ENCODE measurements at regions not wholly inside any gene's neighbourhood (a gene's known extent, or its start where the extent isn't known, plus 50 kb on each side); places are given as distances from the start of the nearest gene placed in this dataset.
A peak's percentile ranks its signal among the peaks of the same experiment; 100 is the strongest.

DNA sequence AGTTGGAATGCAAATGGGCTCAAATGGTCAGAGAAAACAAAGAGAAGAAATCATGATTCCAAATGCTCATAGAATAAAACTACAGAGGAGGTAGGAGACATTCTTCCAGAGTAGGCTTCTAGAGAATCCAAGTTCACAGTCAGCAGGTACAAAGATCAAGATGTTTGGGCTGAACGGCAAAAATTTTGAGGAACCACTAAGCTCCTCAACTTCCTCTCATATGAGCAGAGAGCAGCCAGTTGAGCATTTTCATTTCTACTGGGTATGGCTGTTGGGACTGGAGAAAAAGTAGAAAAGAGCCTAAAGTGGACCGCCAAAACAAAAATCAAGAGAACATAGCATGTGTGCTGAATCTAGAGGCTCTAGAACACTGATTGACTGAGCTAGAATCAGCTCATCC, 73.8 kb upstream of the ARID2 start:
- Histone ChIP-seq H3K27ac (ENCODE audit: low read length) (peak overlapping the region; percentile 26), H4K20me1 (ENCODE audit: insufficient read depth) (no peaks in the 10 kb centered on the region), H3F3A (ENCODE audit: insufficient read depth, low read length, poor library complexity, severe bottlenecking) (no peaks in the 10 kb centered on the region), H3K4me2 (ENCODE audit: low read length) (no peak overlapping the region), H3K9me3 (ENCODE audit: low read length) (no peaks in the 10 kb centered on the region), H3K79me2 (replicated peaks; ENCODE audit: insufficient read depth, low read length) (no peaks in the 10 kb centered on the region), H2AFZ (ENCODE audit: low read depth, low read length) (no peak overlapping the region), H3K36me3 (ENCODE audit: insufficient read depth, low read length) (no peaks in the 10 kb centered on the region), H3K4me3 (ENCODE audit: low read length) (no peak overlapping the region), H3K27me3 (ENCODE audit: insufficient read depth, low read depth, low read length) (no peaks in the 10 kb centered on the region), H3K9ac (ENCODE audit: low read length) (no peak overlapping the region), H3K9me2 (ENCODE audit: insufficient read depth, low read length) (no peaks in the 10 kb centered on the region)
- no peak for TF ChIP-seq RAD21 (conservative IDR thresholded peaks at IDR 0.05)
- TF ChIP-seq EZH2 (IDR thresholded peaks at IDR 0.05; ENCODE audit: borderline replicate concordance, insufficient read depth, low read length, poor library complexity, severe bottlenecking): no peak
- TF ChIP-seq, protein P1, sequence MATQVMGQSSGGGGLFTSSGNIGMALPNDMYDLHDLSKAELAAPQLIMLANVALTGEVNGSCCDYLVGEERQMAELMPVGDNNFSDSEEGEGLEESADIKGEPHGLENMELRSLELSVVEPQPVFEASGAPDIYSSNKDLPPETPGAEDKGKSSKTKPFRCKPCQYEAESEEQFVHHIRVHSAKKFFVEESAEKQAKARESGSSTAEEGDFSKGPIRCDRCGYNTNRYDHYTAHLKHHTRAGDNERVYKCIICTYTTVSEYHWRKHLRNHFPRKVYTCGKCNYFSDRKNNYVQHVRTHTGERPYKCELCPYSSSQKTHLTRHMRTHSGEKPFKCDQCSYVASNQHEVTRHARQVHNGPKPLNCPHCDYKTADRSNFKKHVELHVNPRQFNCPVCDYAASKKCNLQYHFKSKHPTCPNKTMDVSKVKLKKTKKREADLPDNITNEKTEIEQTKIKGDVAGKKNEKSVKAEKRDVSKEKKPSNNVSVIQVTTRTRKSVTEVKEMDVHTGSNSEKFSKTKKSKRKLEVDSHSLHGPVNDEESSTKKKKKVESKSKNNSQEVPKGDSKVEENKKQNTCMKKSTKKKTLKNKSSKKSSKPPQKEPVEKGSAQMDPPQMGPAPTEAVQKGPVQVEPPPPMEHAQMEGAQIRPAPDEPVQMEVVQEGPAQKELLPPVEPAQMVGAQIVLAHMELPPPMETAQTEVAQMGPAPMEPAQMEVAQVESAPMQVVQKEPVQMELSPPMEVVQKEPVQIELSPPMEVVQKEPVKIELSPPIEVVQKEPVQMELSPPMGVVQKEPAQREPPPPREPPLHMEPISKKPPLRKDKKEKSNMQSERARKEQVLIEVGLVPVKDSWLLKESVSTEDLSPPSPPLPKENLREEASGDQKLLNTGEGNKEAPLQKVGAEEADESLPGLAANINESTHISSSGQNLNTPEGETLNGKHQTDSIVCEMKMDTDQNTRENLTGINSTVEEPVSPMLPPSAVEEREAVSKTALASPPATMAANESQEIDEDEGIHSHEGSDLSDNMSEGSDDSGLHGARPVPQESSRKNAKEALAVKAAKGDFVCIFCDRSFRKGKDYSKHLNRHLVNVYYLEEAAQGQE (IDR thresholded peaks at IDR 0.05; ENCODE audit: borderline replicate concordance): no peak
- TF ChIP-seq TAF1 (IDR thresholded peaks at IDR 0.05; ENCODE audit: low read depth): no peak
- no peak for TF ChIP-seq POLR2AphosphoS5 (IDR thresholded peaks at IDR 0.05)
- no peak for TF ChIP-seq MXI1 (conservative IDR thresholded peaks at IDR 0.05; ENCODE audit: poor library complexity, severe bottlenecking)
- TF ChIP-seq, protein P2, sequence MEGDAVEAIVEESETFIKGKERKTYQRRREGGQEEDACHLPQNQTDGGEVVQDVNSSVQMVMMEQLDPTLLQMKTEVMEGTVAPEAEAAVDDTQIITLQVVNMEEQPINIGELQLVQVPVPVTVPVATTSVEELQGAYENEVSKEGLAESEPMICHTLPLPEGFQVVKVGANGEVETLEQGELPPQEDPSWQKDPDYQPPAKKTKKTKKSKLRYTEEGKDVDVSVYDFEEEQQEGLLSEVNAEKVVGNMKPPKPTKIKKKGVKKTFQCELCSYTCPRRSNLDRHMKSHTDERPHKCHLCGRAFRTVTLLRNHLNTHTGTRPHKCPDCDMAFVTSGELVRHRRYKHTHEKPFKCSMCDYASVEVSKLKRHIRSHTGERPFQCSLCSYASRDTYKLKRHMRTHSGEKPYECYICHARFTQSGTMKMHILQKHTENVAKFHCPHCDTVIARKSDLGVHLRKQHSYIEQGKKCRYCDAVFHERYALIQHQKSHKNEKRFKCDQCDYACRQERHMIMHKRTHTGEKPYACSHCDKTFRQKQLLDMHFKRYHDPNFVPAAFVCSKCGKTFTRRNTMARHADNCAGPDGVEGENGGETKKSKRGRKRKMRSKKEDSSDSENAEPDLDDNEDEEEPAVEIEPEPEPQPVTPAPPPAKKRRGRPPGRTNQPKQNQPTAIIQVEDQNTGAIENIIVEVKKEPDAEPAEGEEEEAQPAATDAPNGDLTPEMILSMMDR (IDR thresholded peaks at IDR 0.05; ENCODE audit: poor library complexity, severe bottlenecking): no peak
- TF ChIP-seq SMC3 (conservative IDR thresholded peaks at IDR 0.05; ENCODE audit: poor library complexity): no peak
- no peak for TF ChIP-seq EP300 (conservative IDR thresholded peaks at IDR 0.05; ENCODE audit: poor library complexity, severe bottlenecking)

DNA sequence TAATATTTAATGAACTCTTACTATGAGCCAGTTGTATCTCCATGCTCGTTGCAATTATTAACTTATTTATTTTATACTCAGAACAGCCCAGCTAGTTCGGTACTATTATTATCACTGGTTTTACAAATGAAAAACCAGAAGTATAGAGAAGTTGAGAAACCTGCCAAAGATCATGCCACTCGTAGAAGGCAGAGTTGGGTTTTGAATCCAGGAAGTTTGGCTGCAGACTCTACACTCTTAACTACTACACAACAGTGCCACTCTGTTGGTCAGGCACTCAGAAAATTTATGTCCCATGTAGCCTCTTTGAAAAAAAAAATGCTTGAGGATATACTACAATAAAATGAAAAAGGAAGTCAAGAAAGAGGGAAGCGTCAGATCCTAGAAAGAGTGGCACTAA, 71.5 kb upstream of the ARID2 start:
- Histone ChIP-seq H3K4me2 (ENCODE audit: low read length) (no peak overlapping the region), H3K4me3 (ENCODE audit: low read length) (no peak overlapping the region), H3K27me3 (ENCODE audit: insufficient read depth, low read depth, low read length) (no peaks in the 10 kb centered on the region), H3K27ac (ENCODE audit: low read length) (no peak overlapping the region), H3K36me3 (ENCODE audit: insufficient read depth, low read length) (no peaks in the 10 kb centered on the region), H3K9ac (ENCODE audit: low read length) (no peak overlapping the region), H2AFZ (ENCODE audit: low read depth, low read length) (no peak overlapping the region), H3F3A (ENCODE audit: insufficient read depth, low read length, poor library complexity, severe bottlenecking) (no peaks in the 10 kb centered on the region), H3K9me3 (ENCODE audit: low read length) (no peaks in the 10 kb centered on the region), H3K9me2 (ENCODE audit: insufficient read depth, low read length) (no peaks in the 10 kb centered on the region), H3K79me2 (replicated peaks; ENCODE audit: insufficient read depth, low read length) (no peaks in the 10 kb centered on the region), H4K20me1 (ENCODE audit: insufficient read depth) (no peaks in the 10 kb centered on the region)
- TF ChIP-seq, protein P1 (IDR thresholded peaks at IDR 0.05; ENCODE audit: borderline replicate concordance): no peak
- TF ChIP-seq TAF1 (IDR thresholded peaks at IDR 0.05; ENCODE audit: low read depth): no peak
- TF ChIP-seq RAD21 (conservative IDR thresholded peaks at IDR 0.05): no peak
- no peak for TF ChIP-seq MXI1 (conservative IDR thresholded peaks at IDR 0.05; ENCODE audit: poor library complexity, severe bottlenecking)
- no peak for TF ChIP-seq EZH2 (IDR thresholded peaks at IDR 0.05; ENCODE audit: borderline replicate concordance, insufficient read depth, low read length, poor library complexity, severe bottlenecking)

Measured in neural cell (in vitro differentiated cells).